ENCODE measurements at regions not wholly inside any gene's neighbourhood (a gene's known extent, or its start where the extent isn't known, plus 50 kb on each side); places are given as distances from the start of the nearest gene placed in this dataset.

- ChIA-PET POLR2A (no interaction called here), CTCF (interaction anchor here (1.3 kb wide), 1 partner anchor 80 kb away, joined by 3 read pairs; no protein-coding TSS in a partner anchor)
- TF ChIP-seq CTCF (IDR thresholded peaks at IDR 0.05; ENCODE audit: control extremely low read depth, extremely low read depth, low read depth, missing control alignments), result no peak
- no peak for DNase-seq (ENCODE audit: extremely low spot score)
These were observed 70.4 kb upstream of the TWIST2 start for GRCh38 chr2:238777369-238778067.

- peak; percentile 79 for TF ChIP-seq CTCF (IDR thresholded peaks at IDR 0.05; ENCODE audit: control extremely low read depth, extremely low read depth, low read depth, missing control alignments)
- peak; percentile 75 for DNase-seq (ENCODE audit: extremely low spot score)
- ChIA-PET CTCF (interaction anchor here (0.6 to 2.3 kb wide), 24 partner anchors 11 to 1415 kb away, joined by 3 to 21 read pairs (median 3); no protein-coding TSS in a partner anchor), POLR2A (no interaction called here)
These were observed 63.0 kb upstream of the TWIST2 start for GRCh38 chr2:238784671-238785527.

DNA sequence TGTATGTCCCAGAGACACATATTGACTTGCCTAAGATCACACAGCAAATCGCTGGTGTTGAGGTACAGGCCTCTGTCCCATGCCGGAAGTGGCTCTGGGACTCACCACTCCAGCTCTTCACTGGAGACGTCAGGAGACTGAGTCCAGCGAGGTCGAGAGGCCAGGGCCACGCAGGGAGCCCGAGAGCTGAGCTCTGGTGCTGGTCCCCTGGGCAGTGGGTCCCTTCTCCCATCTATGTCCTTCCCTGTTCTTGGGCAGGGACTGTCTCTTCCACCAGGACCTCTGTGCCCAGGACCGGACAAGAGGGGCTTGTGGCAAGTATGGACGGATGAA, 62.4 kb upstream of the TWIST2 start:
- TF ChIP-seq CTCF (IDR thresholded peaks at IDR 0.05; ENCODE audit: control extremely low read depth, extremely low read depth, low read depth, missing control alignments), result no peak
- CTCF ChIA-PET, result interaction anchor here (0.8 to 2.3 kb wide), 18 partner anchors 10 to 1415 kb away, joined by 3 to 21 read pairs (median 4); no protein-coding TSS in a partner anchor
- DNase-seq (ENCODE audit: extremely low spot score), result no peak
- POLR2A ChIA-PET, result no interaction called here

GRCh38 chr2:238786379-238786778, 61.5 kb upstream of the TWIST2 start:
- ChIA-PET CTCF (interaction anchor here (2.3 kb wide), 1 partner anchor 9 kb away, joined by 9 read pairs; no protein-coding TSS in a partner anchor), POLR2A (no interaction called here)
- no peak for DNase-seq (ENCODE audit: extremely low spot score)

GRCh38 chr2:238786792-238787490, 60.9 kb upstream of the TWIST2 start:
- POLR2A ChIA-PET, result no interaction called here
- CTCF ChIA-PET, result interaction anchor here (1.3 kb wide), 1 partner anchor 13 kb away, joined by 5 read pairs; no protein-coding TSS in a partner anchor
- no peak for DNase-seq (ENCODE audit: extremely low spot score)
- no peak for TF ChIP-seq CTCF (IDR thresholded peaks at IDR 0.05; ENCODE audit: control extremely low read depth, extremely low read depth, low read depth, missing control alignments)

More at GRCh38 chr2:238786379-238786778, 61.5 kb upstream of the TWIST2 start:
- no peak for TF ChIP-seq CTCF (IDR thresholded peaks at IDR 0.05; ENCODE audit: control extremely low read depth, extremely low read depth, low read depth, missing control alignments)

DNA sequence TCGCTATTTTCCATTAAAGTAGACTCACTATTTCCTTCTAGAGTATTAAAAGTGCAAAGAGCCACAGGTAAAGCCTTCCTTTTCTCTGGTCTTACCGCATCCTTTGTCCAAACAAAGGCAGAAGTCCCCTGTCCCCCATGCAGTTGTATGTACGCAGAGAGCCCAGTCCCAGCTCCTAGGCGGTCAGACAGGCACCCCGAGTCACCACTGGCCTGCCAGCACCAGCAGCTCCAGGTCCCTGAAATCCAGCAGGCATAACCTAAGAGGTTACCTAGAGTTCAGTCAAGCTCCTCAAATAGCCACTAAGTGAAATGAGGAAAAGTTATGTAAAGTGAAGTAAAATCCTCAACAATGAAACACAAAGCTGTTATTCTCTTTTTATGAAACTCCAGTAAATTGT, 60.4 kb upstream of the TWIST2 start:
- TF ChIP-seq CTCF (IDR thresholded peaks at IDR 0.05; ENCODE audit: control extremely low read depth, extremely low read depth, low read depth, missing control alignments), result no peak
- ChIA-PET POLR2A (no interaction called here), CTCF (interaction anchor here (1.3 kb wide), 2 partner anchors 8 to 13 kb away, joined by 3 to 5 read pairs; no protein-coding TSS in a partner anchor)
- no peak for DNase-seq (ENCODE audit: extremely low spot score)
